Upper lobe of left lung (tissue), 4 donors: ENCODE measurements at regions not wholly inside any gene's neighbourhood (a gene's known extent, or its start where the extent isn't known, plus 50 kb on each side); places are given as distances from the start of the nearest gene placed in this dataset.

Source experiments
- CTCF ChIP-seq, 6 experiments: fragments of 450-650 bp in 4 of 6; fragments of 200-600 bp in 2 of 6; sonication (generic) in 2 of 6; IDR thresholded peaks; one replicate each; pipeline ENCODE4 v1.5.1; 2016 to 2019; ENCODE audit warnings: antibody characterized with exemption in 6 of 6
- POLR2A ChIP-seq, 4 donors: fragments of 450-650 bp; IDR thresholded peaks; one replicate each; pipeline ENCODE4 v1.5.1; 2016 to 2017; ENCODE audit warnings: antibody characterized with exemption in 4 of 4, mild to moderate bottlenecking in 2 of 4
- POLR2AphosphoS5 ChIP-seq, 2 donors: sonication (generic); formaldehyde crosslinking; IDR thresholded peaks; one replicate each; pipeline ENCODE4 v1.5.1; 2017; ENCODE audit warnings: antibody characterized with exemption in 2 of 2

GRCh38 chr2:22126106-22126505 lies 1002.3 kb downstream of the TDRD15 start:
- TF ChIP-seq CTCF (IDR thresholded peaks at IDR 0.05) (no peak), POLR2AphosphoS5 (IDR thresholded peaks at IDR 0.05) (no peak), POLR2A (IDR thresholded peaks at IDR 0.05) (no peak)
